ENCODE measurements at regions not wholly inside any gene's neighbourhood (a gene's known extent, or its start where the extent isn't known, plus 50 kb on each side); places are given as distances from the start of the nearest gene placed in this dataset.
"Not testable (repeated sequence)": the region's sequence is repeated elsewhere in the genome, so short reads cannot be mapped to it uniquely, and the experiment has no call there.

DNA sequence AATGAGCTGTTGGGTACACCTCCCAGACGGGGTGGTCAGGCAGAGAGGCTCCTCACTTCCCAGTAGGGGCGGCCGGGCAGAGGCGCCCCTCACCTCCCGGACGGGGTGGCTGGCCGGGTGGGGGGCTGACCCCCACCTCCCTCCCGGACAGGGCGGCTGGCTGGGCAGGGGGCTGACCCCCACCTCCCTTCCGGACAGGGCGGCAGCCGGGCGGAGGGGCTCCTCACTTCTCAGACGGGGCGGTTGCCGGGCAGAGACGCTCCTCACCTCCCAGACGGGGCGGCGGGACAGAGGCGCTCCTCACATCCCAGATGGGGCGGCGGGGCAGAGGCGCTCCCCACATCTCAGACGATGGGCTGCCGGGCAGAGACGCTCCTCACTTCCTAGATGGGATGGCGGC, 105.6 kb upstream of the ALDH1A3 start:
- TF ChIP-seq, protein P1, sequence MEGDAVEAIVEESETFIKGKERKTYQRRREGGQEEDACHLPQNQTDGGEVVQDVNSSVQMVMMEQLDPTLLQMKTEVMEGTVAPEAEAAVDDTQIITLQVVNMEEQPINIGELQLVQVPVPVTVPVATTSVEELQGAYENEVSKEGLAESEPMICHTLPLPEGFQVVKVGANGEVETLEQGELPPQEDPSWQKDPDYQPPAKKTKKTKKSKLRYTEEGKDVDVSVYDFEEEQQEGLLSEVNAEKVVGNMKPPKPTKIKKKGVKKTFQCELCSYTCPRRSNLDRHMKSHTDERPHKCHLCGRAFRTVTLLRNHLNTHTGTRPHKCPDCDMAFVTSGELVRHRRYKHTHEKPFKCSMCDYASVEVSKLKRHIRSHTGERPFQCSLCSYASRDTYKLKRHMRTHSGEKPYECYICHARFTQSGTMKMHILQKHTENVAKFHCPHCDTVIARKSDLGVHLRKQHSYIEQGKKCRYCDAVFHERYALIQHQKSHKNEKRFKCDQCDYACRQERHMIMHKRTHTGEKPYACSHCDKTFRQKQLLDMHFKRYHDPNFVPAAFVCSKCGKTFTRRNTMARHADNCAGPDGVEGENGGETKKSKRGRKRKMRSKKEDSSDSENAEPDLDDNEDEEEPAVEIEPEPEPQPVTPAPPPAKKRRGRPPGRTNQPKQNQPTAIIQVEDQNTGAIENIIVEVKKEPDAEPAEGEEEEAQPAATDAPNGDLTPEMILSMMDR (IDR thresholded peaks at IDR 0.05), result not testable (repeated sequence)
- not testable (repeated sequence) for TF ChIP-seq POLR2AphosphoS5, POLR2A (IDR thresholded peaks at IDR 0.05)

Measured in stomach (tissue), 4 donors.